H1 (cell line): ENCODE measurements at regions not wholly inside any gene's neighbourhood (a gene's known extent, or its start where the extent isn't known, plus 50 kb on each side); places are given as distances from the start of the nearest gene placed in this dataset.

Experiments used
- CBX5 ChIP-seq: fragments of 300-800, 300-1000 bp; sonication (generic); IDR thresholded peaks from 2 replicates; pipeline ENCODE4 v1.7.1; 2016; ENCODE audit warnings: antibody characterized with exemption, low read length, low read depth
- CHD1 ChIP-seq: IDR thresholded peaks from 2 replicates; pipeline ENCODE4 v1.6.1; 2012; ENCODE audit warnings: low read depth, low read length, improper control_type of control experiment
- EGR1 ChIP-seq: IDR thresholded peaks from 2 replicates; pipeline ENCODE4 v1.6.1; 2011; ENCODE audit warnings: low read depth, low read length, borderline replicate concordance
- JUND ChIP-seq: IDR thresholded peaks from 2 replicates; pipeline ENCODE4 v1.6.1; 2011; ENCODE audit warnings: mild to moderate bottlenecking, improper control_type of control experiment, low read length
- KDM4A ChIP-seq: IDR thresholded peaks from one replicate; pipeline ENCODE4 v1.7.1; 2012; ENCODE audit warnings: low read depth, mild to moderate bottlenecking, moderate library complexity, low read length, inconsistent platforms; ENCODE audit not compliant: severe bottlenecking
- TAF1 ChIP-seq: IDR thresholded peaks from 2 replicates; pipeline ENCODE4 v1.6.1; 2011; ENCODE audit warnings: mild to moderate bottlenecking, low read depth, low read length
- TF ChIP-seq, protein P1 (sequence below): fragments of 300-600 bp; sonication (generic); IDR thresholded peaks from 2 replicates; pipeline ENCODE4 v1.7.1; 2012; ENCODE audit warnings: low read length, moderate library complexity, mild to moderate bottlenecking, inconsistent platforms; ENCODE audit not compliant: insufficient replicate concordance
- TF ChIP-seq, protein P2 (sequence below): IDR thresholded peaks from 2 replicates; pipeline ENCODE4 v1.6.1; 2012; ENCODE audit warnings: low read length, inconsistent platforms

DNA sequence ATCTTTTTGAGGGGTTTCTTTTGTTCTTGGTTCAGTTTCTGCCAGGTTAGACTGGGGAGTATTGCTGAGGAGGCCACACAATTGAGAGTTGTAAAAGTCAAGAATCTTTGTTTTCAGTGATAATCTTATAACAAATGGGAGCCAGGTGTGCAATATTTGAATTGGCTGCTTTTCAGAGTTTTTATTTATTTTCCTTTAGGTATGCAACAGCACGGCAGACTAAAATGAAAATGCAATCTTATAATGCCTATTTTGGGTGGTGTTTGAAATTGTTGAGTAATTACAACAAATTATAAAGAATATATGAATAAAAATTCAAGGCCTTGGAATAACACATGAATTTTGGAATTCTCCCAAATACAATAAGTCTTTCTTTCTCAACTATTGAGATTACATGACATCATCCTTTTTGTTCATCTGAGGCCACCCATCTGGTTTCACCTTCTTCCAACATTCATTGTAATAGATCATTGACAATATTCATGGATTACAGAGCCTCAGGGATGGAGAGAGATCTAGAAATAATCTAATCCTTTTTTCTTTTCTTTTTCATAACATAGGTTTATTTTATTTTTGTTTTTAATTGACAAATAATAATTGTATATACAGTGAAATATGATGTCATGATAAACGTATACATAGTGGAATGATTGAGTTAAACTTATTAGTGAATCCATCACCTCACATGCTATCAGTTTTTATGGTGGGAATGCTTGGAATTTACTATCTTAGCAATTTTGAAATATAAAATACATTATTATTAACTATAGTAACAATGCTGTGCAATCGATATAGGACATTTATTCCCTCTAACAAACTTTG, 1061.0 kb downstream of the NR2F1-AS1 start (continued):
- TF ChIP-seq, protein P1, sequence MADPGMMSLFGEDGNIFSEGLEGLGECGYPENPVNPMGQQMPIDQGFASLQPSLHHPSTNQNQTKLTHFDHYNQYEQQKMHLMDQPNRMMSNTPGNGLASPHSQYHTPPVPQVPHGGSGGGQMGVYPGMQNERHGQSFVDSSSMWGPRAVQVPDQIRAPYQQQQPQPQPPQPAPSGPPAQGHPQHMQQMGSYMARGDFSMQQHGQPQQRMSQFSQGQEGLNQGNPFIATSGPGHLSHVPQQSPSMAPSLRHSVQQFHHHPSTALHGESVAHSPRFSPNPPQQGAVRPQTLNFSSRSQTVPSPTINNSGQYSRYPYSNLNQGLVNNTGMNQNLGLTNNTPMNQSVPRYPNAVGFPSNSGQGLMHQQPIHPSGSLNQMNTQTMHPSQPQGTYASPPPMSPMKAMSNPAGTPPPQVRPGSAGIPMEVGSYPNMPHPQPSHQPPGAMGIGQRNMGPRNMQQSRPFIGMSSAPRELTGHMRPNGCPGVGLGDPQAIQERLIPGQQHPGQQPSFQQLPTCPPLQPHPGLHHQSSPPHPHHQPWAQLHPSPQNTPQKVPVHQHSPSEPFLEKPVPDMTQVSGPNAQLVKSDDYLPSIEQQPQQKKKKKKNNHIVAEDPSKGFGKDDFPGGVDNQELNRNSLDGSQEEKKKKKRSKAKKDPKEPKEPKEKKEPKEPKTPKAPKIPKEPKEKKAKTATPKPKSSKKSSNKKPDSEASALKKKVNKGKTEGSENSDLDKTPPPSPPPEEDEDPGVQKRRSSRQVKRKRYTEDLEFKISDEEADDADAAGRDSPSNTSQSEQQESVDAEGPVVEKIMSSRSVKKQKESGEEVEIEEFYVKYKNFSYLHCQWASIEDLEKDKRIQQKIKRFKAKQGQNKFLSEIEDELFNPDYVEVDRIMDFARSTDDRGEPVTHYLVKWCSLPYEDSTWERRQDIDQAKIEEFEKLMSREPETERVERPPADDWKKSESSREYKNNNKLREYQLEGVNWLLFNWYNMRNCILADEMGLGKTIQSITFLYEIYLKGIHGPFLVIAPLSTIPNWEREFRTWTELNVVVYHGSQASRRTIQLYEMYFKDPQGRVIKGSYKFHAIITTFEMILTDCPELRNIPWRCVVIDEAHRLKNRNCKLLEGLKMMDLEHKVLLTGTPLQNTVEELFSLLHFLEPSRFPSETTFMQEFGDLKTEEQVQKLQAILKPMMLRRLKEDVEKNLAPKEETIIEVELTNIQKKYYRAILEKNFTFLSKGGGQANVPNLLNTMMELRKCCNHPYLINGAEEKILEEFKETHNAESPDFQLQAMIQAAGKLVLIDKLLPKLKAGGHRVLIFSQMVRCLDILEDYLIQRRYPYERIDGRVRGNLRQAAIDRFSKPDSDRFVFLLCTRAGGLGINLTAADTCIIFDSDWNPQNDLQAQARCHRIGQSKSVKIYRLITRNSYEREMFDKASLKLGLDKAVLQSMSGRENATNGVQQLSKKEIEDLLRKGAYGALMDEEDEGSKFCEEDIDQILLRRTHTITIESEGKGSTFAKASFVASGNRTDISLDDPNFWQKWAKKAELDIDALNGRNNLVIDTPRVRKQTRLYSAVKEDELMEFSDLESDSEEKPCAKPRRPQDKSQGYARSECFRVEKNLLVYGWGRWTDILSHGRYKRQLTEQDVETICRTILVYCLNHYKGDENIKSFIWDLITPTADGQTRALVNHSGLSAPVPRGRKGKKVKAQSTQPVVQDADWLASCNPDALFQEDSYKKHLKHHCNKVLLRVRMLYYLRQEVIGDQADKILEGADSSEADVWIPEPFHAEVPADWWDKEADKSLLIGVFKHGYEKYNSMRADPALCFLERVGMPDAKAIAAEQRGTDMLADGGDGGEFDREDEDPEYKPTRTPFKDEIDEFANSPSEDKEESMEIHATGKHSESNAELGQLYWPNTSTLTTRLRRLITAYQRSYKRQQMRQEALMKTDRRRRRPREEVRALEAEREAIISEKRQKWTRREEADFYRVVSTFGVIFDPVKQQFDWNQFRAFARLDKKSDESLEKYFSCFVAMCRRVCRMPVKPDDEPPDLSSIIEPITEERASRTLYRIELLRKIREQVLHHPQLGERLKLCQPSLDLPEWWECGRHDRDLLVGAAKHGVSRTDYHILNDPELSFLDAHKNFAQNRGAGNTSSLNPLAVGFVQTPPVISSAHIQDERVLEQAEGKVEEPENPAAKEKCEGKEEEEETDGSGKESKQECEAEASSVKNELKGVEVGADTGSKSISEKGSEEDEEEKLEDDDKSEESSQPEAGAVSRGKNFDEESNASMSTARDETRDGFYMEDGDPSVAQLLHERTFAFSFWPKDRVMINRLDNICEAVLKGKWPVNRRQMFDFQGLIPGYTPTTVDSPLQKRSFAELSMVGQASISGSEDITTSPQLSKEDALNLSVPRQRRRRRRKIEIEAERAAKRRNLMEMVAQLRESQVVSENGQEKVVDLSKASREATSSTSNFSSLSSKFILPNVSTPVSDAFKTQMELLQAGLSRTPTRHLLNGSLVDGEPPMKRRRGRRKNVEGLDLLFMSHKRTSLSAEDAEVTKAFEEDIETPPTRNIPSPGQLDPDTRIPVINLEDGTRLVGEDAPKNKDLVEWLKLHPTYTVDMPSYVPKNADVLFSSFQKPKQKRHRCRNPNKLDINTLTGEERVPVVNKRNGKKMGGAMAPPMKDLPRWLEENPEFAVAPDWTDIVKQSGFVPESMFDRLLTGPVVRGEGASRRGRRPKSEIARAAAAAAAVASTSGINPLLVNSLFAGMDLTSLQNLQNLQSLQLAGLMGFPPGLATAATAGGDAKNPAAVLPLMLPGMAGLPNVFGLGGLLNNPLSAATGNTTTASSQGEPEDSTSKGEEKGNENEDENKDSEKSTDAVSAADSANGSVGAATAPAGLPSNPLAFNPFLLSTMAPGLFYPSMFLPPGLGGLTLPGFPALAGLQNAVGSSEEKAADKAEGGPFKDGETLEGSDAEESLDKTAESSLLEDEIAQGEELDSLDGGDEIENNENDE = no peak
- no peak for TF ChIP-seq TAF1
- TF ChIP-seq KDM4A = no peak
- no peak for TF ChIP-seq CHD1
- TF ChIP-seq EGR1 = no peak
- no peak for TF ChIP-seq JUND
- TF ChIP-seq, protein P2, sequence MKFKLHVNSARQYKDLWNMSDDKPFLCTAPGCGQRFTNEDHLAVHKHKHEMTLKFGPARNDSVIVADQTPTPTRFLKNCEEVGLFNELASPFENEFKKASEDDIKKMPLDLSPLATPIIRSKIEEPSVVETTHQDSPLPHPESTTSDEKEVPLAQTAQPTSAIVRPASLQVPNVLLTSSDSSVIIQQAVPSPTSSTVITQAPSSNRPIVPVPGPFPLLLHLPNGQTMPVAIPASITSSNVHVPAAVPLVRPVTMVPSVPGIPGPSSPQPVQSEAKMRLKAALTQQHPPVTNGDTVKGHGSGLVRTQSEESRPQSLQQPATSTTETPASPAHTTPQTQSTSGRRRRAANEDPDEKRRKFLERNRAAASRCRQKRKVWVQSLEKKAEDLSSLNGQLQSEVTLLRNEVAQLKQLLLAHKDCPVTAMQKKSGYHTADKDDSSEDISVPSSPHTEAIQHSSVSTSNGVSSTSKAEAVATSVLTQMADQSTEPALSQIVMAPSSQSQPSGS = no peak
- TF ChIP-seq CBX5 = no peak
